GM18951 (cell line): ENCODE measurements at regions not wholly inside any gene's neighbourhood (a gene's known extent, or its start where the extent isn't known, plus 50 kb on each side); places are given as distances from the start of the nearest gene placed in this dataset.

Experiments
- POLR2A ChIP-seq: IDR thresholded peaks from 4 replicates; pipeline ENCODE4 v1.6.1; 2011; ENCODE audit warnings: mild to moderate bottlenecking; ENCODE audit not compliant: insufficient read length, insufficient read depth; ENCODE audit errors: extremely low read depth
- in situ Hi-C: fragments of 300-500 bp; cut with MboI; formaldehyde crosslinking; loops from one replicate; pipeline ENCODE4 v1.12.0; 2022; ENCODE audit warnings: low sequenced_read_pairs, mixed read lengths, inconsistent platforms; ENCODE audit not compliant: unreplicated experiment

- in situ Hi-C loops: no loop called here
- no peak for TF ChIP-seq POLR2A
Observed at GRCh38 chr11:79720115-79720514, 279.3 kb upstream of the TENM4 start.

DNA sequence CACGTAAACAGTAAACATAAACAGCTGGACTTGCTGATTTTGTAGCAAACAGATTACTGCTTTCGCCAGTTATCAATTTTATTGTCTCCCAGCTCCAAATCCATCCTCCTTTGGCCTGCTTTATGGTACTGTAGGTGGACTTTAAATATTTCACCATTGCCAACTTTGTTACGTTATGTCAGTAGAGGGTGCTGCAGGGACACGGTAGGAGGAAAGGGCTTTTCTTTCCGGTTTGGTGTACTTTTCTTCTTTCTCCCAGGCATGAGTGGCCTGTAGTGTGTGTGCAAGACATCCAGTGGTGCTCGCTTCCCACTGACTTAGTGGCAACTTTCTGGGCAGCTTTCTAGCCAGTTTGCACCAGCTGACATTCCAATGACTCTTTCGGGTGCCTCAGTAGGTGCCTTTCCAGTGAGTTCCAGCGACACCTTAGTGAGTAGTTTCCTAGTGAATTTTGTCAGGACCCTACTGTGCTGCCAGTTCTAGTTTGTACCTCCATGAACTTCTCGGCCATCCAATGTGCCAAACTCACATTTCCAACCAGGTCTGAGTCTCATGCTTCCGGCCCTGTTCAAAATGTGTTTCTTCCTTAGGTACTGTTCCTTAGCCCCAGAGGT lies 267.6 kb upstream of the TENM4 start:
- no peak for TF ChIP-seq POLR2A
- in situ Hi-C loops: no loop called here

DNA sequence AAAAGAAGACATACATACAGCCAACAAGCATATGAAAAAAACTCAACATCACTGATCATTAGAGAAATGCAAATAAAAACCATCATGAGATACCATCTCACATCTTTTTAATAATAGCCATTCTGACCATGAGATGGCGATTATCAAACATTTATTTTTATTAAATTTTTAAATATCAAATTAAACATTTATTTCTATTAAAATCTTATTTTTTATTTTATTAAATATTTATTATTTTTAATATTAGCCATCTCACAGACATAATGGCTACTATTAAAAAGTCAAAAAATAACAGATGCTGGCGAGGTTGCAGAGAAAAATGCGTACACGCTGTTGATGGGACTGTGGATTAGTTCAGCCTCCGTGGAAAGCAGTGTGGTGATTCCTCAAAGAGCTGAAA lies 264.8 kb upstream of the TENM4 start:
- in situ Hi-C loops: no loop called here
- no peak for TF ChIP-seq POLR2A

DNA sequence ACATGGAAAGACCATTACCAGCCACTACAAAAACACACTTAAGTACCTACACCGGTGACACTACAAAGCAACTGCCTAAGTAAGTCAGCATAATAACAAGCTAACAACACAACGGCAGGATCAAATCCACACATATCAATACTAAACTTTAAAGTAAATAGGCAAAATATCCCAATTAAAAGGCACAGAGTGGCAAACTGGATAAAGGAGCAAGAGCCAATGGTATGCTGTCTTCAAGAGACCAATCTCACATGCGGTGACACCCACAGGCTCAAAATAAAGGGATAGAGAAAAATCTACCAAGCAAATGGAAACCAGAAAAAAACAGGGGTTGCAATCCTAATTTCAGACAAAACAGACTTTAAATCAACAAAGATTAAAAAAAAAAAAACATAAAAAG lies 261.5 kb upstream of the TENM4 start:
- in situ Hi-C loops: no loop called here
- TF ChIP-seq POLR2A: no peak

DNA sequence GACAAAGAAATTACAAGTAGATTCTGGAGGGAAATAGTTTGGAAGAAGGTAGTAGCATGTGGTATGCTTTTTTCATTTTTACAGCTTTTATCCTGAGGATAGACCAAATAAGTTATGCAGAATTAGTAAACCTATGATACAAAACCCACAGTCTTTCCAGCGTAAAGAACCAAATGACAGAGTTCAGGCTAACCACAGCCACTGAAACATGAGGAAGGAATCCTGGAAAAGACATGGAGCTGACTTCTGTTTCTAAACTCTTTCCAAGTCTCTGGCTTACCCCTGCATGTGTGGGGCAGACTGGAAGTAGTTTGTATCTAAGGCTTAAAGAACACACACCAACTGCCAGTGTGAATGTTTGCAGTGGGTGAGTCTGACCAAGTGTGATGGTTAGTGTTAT lies 258.4 kb upstream of the TENM4 start:
- no peak for TF ChIP-seq POLR2A
- in situ Hi-C loops: no loop called here

DNA sequence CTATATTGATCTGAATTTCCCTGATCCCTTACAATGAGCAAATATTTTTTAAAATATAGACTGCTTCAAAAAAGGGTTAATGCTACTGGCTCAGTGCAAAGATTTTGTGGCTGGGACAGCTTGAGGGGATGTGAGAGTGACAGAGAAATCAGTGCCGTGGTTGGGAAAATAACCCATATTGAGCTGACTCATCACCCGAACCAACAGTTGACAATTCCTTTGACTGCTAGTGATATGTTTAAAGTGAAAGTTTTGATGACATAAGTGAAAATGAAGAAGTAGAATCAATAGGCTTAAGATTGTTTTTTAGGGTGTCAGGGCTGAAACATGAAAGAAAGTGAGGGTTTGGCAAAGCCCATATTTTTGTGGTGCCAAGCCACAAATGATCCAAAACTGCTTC lies 257.1 kb upstream of the TENM4 start:
- in situ Hi-C loops: no loop called here
- TF ChIP-seq POLR2A: no peak

DNA sequence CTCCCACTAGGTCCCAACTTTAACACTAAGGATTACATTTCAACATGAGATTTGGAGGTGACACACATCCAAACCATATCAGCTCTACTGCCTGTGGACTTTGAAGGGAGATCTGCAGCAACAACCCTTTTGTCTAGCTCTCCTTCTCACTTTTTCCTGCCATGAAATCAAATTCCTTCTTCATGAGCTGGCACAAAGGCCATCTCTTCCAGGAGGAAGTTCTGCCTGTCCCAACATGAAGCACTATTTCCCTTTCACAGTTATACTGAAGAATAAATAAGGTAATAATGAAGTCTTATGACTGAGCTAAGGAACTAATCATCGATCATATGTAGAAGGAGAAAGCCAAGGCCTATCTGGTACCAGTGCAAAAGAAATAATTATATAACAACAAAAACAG lies 253.5 kb upstream of the TENM4 start:
- no peak for TF ChIP-seq POLR2A
- in situ Hi-C loops: no loop called here

- in situ Hi-C loops: no loop called here
- no peak for TF ChIP-seq POLR2A
Observed at GRCh38 chr11:79691445-79691844, 250.6 kb upstream of the TENM4 start.

DNA sequence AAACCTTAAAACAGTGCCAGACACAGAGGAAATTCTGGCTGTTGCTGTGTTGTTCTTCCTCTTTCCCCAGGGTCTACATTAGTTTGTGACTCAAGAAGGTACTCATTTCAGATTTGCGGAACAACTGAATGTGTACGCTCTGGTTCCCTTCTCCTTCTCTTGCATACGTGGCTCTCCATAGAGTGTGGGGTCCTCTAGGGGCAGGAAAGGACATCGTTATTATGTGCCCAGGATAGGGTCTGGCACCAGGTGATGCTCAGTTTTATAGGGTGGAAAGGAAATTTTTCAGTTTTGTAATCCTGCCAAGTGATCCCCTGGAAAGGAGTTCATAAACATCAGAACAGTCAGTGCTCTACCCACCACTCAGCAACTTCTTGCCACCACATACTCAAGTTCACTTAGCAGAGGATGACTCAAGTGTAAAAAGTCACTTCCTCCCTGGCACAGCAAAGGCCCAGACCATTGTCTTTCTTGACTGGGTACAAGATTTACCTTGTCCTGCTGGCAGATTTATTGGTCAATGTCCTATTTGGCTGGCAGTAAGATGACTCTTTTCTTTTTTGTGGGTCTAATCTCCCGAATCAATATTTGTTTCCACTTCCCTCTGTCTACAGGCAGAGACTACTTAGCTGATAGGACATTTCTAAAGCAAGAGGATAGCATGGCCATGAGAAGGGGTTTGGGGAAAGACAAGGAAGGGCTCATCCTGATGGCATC lies 246.0 kb upstream of the TENM4 start:
- in situ Hi-C loops: no loop called here
- no peak for TF ChIP-seq POLR2A

- no peak for TF ChIP-seq POLR2A
- in situ Hi-C loops: no loop called here
Observed at GRCh38 chr11:79683930-79684329, 243.1 kb upstream of the TENM4 start.

DNA sequence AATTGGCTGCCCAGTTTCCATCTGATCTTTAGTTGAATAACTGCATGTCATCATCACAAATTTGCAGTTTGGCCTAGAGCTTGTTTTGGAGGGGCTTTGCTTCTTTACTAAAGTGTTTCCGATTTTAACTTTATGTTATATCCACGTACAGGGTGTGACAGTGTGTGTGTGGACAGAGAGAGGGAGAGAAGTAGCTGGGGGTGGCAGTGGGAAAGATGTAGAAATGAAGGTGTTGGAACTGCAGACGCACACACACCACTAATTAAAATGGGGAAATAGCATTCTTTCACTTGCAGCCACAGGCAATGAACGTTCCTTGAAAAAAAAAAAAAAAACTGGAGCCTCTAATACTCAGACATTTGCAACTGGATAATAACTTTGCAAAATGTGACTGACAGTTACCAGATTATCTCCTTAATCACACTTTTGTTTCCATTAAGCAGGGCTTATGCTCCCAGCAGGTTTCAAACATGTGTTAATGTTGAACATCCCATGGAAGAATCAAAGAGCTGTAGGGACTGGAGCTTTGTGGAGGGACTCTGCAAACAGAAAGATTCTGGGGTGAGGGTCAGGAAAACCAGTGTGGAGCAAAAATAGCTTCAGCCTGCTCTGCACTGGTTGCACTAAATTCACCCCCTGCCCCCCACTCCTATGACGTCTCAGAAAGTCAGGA lies 238.1 kb upstream of the TENM4 start:
- no peak for TF ChIP-seq POLR2A
- in situ Hi-C loops: no loop called here

- in situ Hi-C loops: no loop called here
- no peak for TF ChIP-seq POLR2A
Observed at GRCh38 chr11:79676396-79676795, 235.6 kb upstream of the TENM4 start.

DNA sequence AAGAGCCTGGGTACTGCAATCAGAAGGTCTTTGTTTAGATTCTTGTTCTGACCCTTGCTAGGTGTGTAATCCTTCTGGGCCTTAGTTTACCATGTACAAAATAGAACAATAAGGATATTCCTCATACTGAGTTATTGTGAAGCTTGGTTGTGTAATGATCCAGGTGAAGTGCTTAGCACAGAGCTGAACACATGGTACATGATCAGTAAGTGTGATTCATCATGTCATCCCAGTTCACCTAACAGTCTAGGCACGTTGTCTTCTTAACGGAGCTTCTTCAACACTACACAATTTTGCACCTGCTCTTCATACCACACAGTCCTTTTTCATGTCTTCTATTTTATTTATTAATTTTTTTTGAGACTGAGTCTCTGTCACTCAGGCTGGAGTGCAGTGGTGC lies 234.3 kb upstream of the TENM4 start:
- no peak for TF ChIP-seq POLR2A
- in situ Hi-C loops: no loop called here

DNA sequence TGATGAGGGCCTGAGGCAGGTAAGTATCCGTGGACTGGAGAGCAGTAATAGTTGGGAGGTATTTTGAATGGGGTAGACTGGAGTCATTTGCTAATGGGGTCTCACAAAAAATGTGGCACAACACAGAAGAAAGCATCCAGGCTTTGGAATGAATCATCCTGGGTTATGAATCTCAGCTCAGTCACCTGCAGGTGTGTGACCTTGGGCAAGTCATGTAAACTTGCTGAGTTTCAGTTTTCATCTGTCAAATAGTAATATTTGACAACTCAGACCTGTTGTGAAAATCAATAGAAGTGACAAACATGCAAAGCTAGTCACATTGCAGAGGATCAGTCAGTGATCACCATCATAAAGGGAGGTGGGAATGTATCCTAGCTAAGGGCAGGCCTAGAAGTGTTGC lies 232.0 kb upstream of the TENM4 start:
- TF ChIP-seq POLR2A: no peak
- in situ Hi-C loops: no loop called here

DNA sequence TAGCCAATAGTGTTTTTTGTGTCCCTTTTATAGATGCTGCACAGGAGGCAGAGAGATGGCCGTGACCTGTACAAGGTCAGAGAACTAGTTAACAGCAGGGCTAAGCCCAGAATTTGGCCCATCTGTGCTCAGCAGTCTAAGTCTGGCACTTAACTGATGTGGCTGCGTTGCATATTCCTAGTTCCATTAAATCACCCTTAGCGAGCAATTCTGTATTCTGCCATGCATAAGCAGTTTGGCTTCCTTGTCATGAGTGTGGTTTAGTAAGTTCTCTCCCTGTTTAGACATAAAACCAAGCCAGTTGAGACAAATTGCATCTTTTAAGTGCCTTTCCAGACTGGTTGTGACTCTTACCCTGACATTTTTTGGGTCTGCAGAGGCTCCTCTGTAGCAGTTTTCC lies 230.6 kb upstream of the TENM4 start:
- in situ Hi-C loops: no loop called here
- TF ChIP-seq POLR2A: no peak

GRCh38 chr11:79670882-79671281 lies 230.1 kb upstream of the TENM4 start:
- in situ Hi-C loops: no loop called here
- no peak for TF ChIP-seq POLR2A
